ENCODE measurements at regions not wholly inside any gene's neighbourhood (a gene's known extent, or its start where the extent isn't known, plus 50 kb on each side); places are given as distances from the start of the nearest gene placed in this dataset.

DNA sequence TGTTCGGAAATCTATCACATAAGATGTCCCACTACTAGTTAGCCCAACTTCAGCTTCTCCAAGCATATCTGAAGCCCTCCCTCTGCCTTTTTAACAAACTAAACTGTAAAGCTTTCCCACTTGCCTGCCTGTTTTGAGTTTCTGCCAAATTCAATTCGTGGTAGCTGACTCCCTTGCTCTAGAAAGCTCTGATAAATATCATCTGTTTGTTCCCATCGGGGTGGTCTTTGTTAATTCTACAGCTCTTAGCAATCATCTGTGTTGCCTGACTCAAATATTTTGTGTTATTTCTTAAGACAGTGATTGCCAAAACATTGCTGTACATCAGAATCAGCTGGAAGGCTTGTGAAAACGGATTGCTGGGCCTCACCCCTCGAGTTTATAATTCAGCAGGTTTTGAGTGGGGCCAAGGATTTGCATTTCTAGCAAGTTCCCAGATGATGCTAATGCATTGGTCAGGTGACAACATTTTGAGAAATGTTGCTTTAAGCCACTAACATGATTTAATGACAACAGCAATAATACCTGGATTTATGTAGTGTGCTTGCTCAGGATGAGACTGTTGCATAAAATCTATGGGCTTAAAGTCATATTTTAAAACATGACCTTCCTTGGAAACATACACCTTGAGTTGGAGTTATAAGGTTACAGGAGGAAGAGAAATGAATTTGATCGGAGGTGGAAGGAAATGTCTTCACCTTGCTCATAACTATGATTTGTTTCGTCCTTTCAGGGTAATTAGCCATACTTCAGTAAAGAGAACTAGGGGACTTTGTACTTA lies 631.9 kb downstream of the PSAT1 start:
- no peaks in the 10 kb centered on the region for H3K36me3 Mint-ChIP-seq (ENCODE audit: low read depth, unreplicated experiment)
- no peak overlapping the region for H3K4me3 Mint-ChIP-seq (ENCODE audit: unreplicated experiment)
- H3K9me3 Mint-ChIP-seq (ENCODE audit: unreplicated experiment) = no peaks in the 10 kb centered on the region
- no peak for DNase-seq (ENCODE audit: low spot score)
- no peaks in the 10 kb centered on the region for H3K4me1 Mint-ChIP-seq (ENCODE audit: unreplicated experiment)
- no peak for TF ChIP-seq CTCF (IDR thresholded peaks at IDR 0.05; ENCODE audit: unreplicated experiment)
- H3K27me3 Mint-ChIP-seq (ENCODE audit: unreplicated experiment) = no peaks in the 10 kb centered on the region
- H3K27ac Mint-ChIP-seq (ENCODE audit: unreplicated experiment) = no peak overlapping the region

GRCh38 chr9:78930281-78930680 lies 633.4 kb downstream of the PSAT1 start:
- no peaks in the 10 kb centered on the region for H3K36me3 Mint-ChIP-seq (ENCODE audit: low read depth, unreplicated experiment)
- TF ChIP-seq CTCF (IDR thresholded peaks at IDR 0.05; ENCODE audit: unreplicated experiment) = no peak
- no peak overlapping the region for H3K27ac Mint-ChIP-seq (ENCODE audit: unreplicated experiment)
- H3K27me3 Mint-ChIP-seq (ENCODE audit: unreplicated experiment) = no peaks in the 10 kb centered on the region
- no peak overlapping the region for H3K4me3 Mint-ChIP-seq (ENCODE audit: unreplicated experiment)
- no peaks in the 10 kb centered on the region for H3K4me1 Mint-ChIP-seq (ENCODE audit: unreplicated experiment)
- no peaks in the 10 kb centered on the region for H3K9me3 Mint-ChIP-seq (ENCODE audit: unreplicated experiment)
- DNase-seq (ENCODE audit: low spot score) = no peak

- Mint-ChIP-seq H3K27ac (ENCODE audit: unreplicated experiment) (no peak overlapping the region), H3K4me3 (ENCODE audit: unreplicated experiment) (no peak overlapping the region)
- no peak for DNase-seq (ENCODE audit: low spot score)
These were observed 636.1 kb downstream of the PSAT1 start for GRCh38 chr9:78932849-78933627.

DNA sequence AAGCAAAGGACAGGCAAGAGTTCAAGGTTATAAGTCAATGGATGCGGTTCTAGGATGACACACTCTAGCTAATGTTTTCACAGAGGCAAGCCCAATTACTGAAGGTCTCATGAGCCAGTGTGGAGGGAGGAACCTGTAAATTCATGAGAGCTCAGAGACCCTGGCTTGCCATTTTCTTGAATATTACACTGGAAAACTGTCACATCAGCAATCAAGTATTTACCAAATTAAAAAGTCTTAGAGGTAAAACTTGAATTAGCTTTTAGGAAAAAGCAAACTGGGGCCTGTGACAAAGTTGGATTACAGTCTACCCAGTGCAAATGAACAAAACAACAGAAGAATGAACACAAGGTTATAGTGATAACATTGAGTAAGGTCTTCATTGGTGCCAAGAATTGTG lies 636.9 kb upstream of the TLE4 start:
- H3K4me3 Mint-ChIP-seq (ENCODE audit: unreplicated experiment) = no peak overlapping the region
- no peaks in the 10 kb centered on the region for H3K9me3 Mint-ChIP-seq (ENCODE audit: unreplicated experiment)
- H3K4me1 Mint-ChIP-seq (ENCODE audit: unreplicated experiment) = no peaks in the 10 kb centered on the region
- H3K36me3 Mint-ChIP-seq (ENCODE audit: low read depth, unreplicated experiment) = no peaks in the 10 kb centered on the region
- DNase-seq (ENCODE audit: low spot score) = no peak
- no peaks in the 10 kb centered on the region for H3K27me3 Mint-ChIP-seq (ENCODE audit: unreplicated experiment)
- TF ChIP-seq CTCF (IDR thresholded peaks at IDR 0.05; ENCODE audit: unreplicated experiment) = no peak
- no peak overlapping the region for H3K27ac Mint-ChIP-seq (ENCODE audit: unreplicated experiment)

More at GRCh38 chr9:78932849-78933627, 636.1 kb downstream of the PSAT1 start:
- H3K9me3 Mint-ChIP-seq (ENCODE audit: unreplicated experiment) = no peaks in the 10 kb centered on the region
- TF ChIP-seq CTCF (IDR thresholded peaks at IDR 0.05; ENCODE audit: unreplicated experiment) = no peak
- no peaks in the 10 kb centered on the region for H3K4me1 Mint-ChIP-seq (ENCODE audit: unreplicated experiment)
- no peaks in the 10 kb centered on the region for H3K36me3 Mint-ChIP-seq (ENCODE audit: low read depth, unreplicated experiment)
- H3K27me3 Mint-ChIP-seq (ENCODE audit: unreplicated experiment) = no peaks in the 10 kb centered on the region

DNA sequence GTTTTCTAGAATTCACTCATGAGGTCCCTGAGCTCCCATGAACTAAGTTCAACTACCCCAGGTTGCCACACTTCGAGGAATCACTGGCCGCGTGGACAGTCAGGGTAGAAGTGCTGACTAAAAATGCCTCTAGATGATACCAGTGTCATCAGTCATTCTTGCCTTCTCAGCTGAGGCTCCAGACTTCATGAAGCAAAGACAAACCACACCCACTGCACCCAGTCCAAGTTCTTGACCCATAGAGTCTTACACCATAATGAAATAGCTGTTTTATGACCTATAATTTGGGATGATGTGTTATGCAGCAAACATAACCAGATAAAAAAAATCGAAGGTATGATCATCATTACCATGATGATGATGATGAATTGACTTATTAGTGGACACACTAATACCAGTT lies 632.9 kb upstream of the TLE4 start:
- no peak for DNase-seq (ENCODE audit: low spot score)
- Mint-ChIP-seq H3K27me3 (ENCODE audit: unreplicated experiment) (no peaks in the 10 kb centered on the region), H3K36me3 (ENCODE audit: low read depth, unreplicated experiment) (no peaks in the 10 kb centered on the region), H3K4me1 (ENCODE audit: unreplicated experiment) (no peaks in the 10 kb centered on the region), H3K4me3 (ENCODE audit: unreplicated experiment) (no peak overlapping the region), H3K9me3 (ENCODE audit: unreplicated experiment) (no peaks in the 10 kb centered on the region), H3K27ac (ENCODE audit: unreplicated experiment) (no peak overlapping the region)
- TF ChIP-seq CTCF (IDR thresholded peaks at IDR 0.05; ENCODE audit: unreplicated experiment) = no peak
